HepG2 (cell line): ENCODE measurements at regions not wholly inside any gene's neighbourhood (a gene's known extent, or its start where the extent isn't known, plus 50 kb on each side); places are given as distances from the start of the nearest gene placed in this dataset.

ENCODE experiments used
- ATAC-seq: fragments of 200-7000 bp; cut with Tn5 transposase; 3 replicates; pipeline ENCODE4 v1.9.1; 2020; ENCODE audit warnings: mild to moderate bottlenecking, moderate library complexity
- BruUV-seq: library from RNA; stranded (reverse); fragments of 400-500 nt; replicated peaks from 2 replicates; lab custom pipeline; 2021; lab: Mats Ljungman, UMichigan
- CTCF ChIA-PET: fragments of 300-600 bp; formaldehyde crosslinking; extraction: SDS; loops from one replicate; lab custom pipeline; 2021; ENCODE audit warnings: low total read pairs, inconsistent platforms, low intra/inter-chr PET ratio; lab: Yijun Ruan, JAX
- POLR2A ChIA-PET: fragments of 350-600 bp; sonication (Branson Sonifier 250); formaldehyde crosslinking; loops from one replicate; lab custom pipeline; 2020; ENCODE audit warnings: antibody characterized with exemption, inconsistent platforms; lab: Yijun Ruan, JAX
- DNase-seq: peaks from one replicate; pipeline ENCODE4 v3.0.0-alpha.2; 2015; ENCODE audit warnings: low spot score
- FAIRE-seq: peaks from 3 replicates; lab custom pipeline; 2011; peaks lifted over from hg19 to GRCh38; lab: Jason Lieb, UNC
- H2AFZ ChIP-seq: one replicate; pipeline ENCODE4 v1.6.1; 2011; ENCODE audit warnings: low read length, inconsistent platforms
- H3K27ac ChIP-seq: fragments of 300-600 bp; 3 replicates; pipeline ENCODE4 v1.8.0; 2011; ENCODE audit warnings: mixed run types, mild to moderate bottlenecking, mixed read lengths, low read length, inconsistent platforms; ENCODE audit not compliant: insufficient read depth; ENCODE audit errors: extremely low read length
- H3K27me3 ChIP-seq, 2 experiments: fragments of 200-600 bp in 1 of 2; 2 replicates in 1 of 2; 3 replicates in 1 of 2; pipeline versions ENCODE4 v1.6.0 to v1.8.0; 2011; ENCODE audit warnings: low read length in 2 of 2, mild to moderate bottlenecking in 2 of 2, moderate library complexity in 2 of 2, inconsistent platforms in 1 of 2; ENCODE audit not compliant: insufficient read depth in 2 of 2, control insufficient read depth in 1 of 2
- H3K36me3 ChIP-seq, 2 experiments: fragments of 200-600 bp in 1 of 2; replicated peaks in 1 of 2; 2 replicates in 1 of 2; 3 replicates in 1 of 2; pipeline versions ENCODE4 v1.5.1 to v1.8.0; 2011; ENCODE audit warnings: low read length in 2 of 2, inconsistent platforms in 1 of 2; ENCODE audit not compliant: insufficient read depth in 2 of 2, control insufficient read depth in 1 of 2
- H3K4me1 ChIP-seq: 2 replicates; pipeline ENCODE4 v1.5.1; 2012; ENCODE audit warnings: low read length, inconsistent platforms; ENCODE audit not compliant: insufficient read depth
- H3K4me2 ChIP-seq: 2 replicates; pipeline ENCODE4 v1.6.0; 2011; ENCODE audit warnings: low read depth, low read length, inconsistent platforms
- H3K4me3 ChIP-seq, 3 experiments: fragments of 200-600 bp in 1 of 3; sonication (generic), shearing (Covaris generic) in 1 of 3; replicated peaks in 1 of 3; 2 replicates each; pipeline ENCODE4 v1.5.1; 2011 to 2016; ENCODE audit warnings: low read length in 3 of 3, inconsistent platforms in 2 of 3, low read depth in 2 of 3, mild to moderate bottlenecking in 2 of 3, control low read depth in 1 of 3, mixed read lengths in 1 of 3; ENCODE audit not compliant: insufficient read depth in 1 of 3
- H3K79me2 ChIP-seq: one replicate; pipeline ENCODE4 v1.6.1; 2011; ENCODE audit warnings: low read length, inconsistent platforms; ENCODE audit not compliant: insufficient read depth
- H3K9ac ChIP-seq: 2 replicates; pipeline ENCODE4 v1.6.0; 2011; ENCODE audit warnings: mild to moderate bottlenecking, low read depth, low read length, inconsistent platforms; ENCODE audit not compliant: insufficient read depth
- H3K9me3 ChIP-seq: 2 replicates; pipeline ENCODE4 v1.5.1; 2012; ENCODE audit warnings: mild to moderate bottlenecking, low read length
- H4K20me1 ChIP-seq: 2 replicates; pipeline ENCODE4 v1.6.0; 2011; ENCODE audit warnings: inconsistent platforms, mild to moderate bottlenecking, low read length, moderate library complexity; ENCODE audit not compliant: insufficient read depth
- CEBPG ChIP-seq: IDR thresholded peaks from 2 replicates; pipeline ENCODE4 v1.6.1; 2016
- GZF1 ChIP-seq: sonication (generic); formaldehyde crosslinking; IDR thresholded peaks from 2 replicates; pipeline ENCODE4 v1.5.1; 2020; ENCODE audit warnings: mild to moderate bottlenecking, missing genetic modification reagents
- JUN ChIP-seq: sonication (generic); formaldehyde crosslinking; IDR thresholded peaks from 2 replicates; pipeline ENCODE4 v1.4.0; 2020; ENCODE audit warnings: mild to moderate bottlenecking, missing genetic modification reagents
- NCOA1 ChIP-seq: sonication (generic); formaldehyde crosslinking; IDR thresholded peaks from 2 replicates; pipeline ENCODE4 v1.9.0; 2021; ENCODE audit warnings: missing genetic modification reagents
- PRMT3 ChIP-seq: sonication (generic); formaldehyde crosslinking; IDR thresholded peaks from 2 replicates; pipeline ENCODE4 v1.8.1; 2022; ENCODE audit warnings: low read depth, mild to moderate bottlenecking, moderate library complexity, missing genetic modification reagents, borderline replicate concordance
- SAFB2 ChIP-seq: sonication (generic); formaldehyde crosslinking; IDR thresholded peaks from 2 replicates; pipeline ENCODE4 v1.5.1; 2020; ENCODE audit warnings: missing genetic modification reagents, low read depth, mild to moderate bottlenecking, borderline replicate concordance
- SP5 ChIP-seq: IDR thresholded peaks from 2 replicates; pipeline ENCODE4 v1.6.1; 2016; ENCODE audit warnings: low read depth, borderline replicate concordance
- SRSF4 ChIP-seq: fragments of 200-400 bp; formaldehyde crosslinking; IDR thresholded peaks from one replicate; pipeline ENCODE4 v1.6.1; 2018; ENCODE audit warnings: mild to moderate bottlenecking, low read depth, low read length, moderate library complexity; ENCODE audit not compliant: poor library complexity, severe bottlenecking
- SSRP1 ChIP-seq: IDR thresholded peaks from 2 replicates; pipeline ENCODE4 v1.6.1; 2016; ENCODE audit warnings: control low read depth
- TOPORS ChIP-seq: sonication (generic); formaldehyde crosslinking; IDR thresholded peaks from 2 replicates; pipeline ENCODE4 v1.8.0; 2023; ENCODE audit warnings: mild to moderate bottlenecking, missing genetic modification reagents
- XRCC5 ChIP-seq: fragments of 200-400 bp; formaldehyde crosslinking; optimal IDR thresholded peaks from 2 replicates; pipeline ENCODE3; 2017; ENCODE audit warnings: mild to moderate bottlenecking, low read length
- ZBTB44 ChIP-seq: sonication (generic); formaldehyde crosslinking; IDR thresholded peaks from 2 replicates; pipeline ENCODE4 v1.4.0; 2020; ENCODE audit warnings: missing genetic modification reagents
- ZMYM3 ChIP-seq: sonication (generic); formaldehyde crosslinking; IDR thresholded peaks from 2 replicates; pipeline ENCODE4 v1.5.1; 2020; ENCODE audit warnings: mild to moderate bottlenecking, missing genetic modification reagents
- ZNF263 ChIP-seq: sonication (generic); formaldehyde crosslinking; IDR thresholded peaks from 2 replicates; pipeline ENCODE4 v1.4.0; 2020; ENCODE audit warnings: missing genetic modification reagents
- ZNF503 ChIP-seq: sonication (generic); formaldehyde crosslinking; IDR thresholded peaks from 2 replicates; pipeline ENCODE4 v1.4.0; 2020; ENCODE audit warnings: missing genetic modification reagents
- ZNF589 ChIP-seq: sonication (generic); formaldehyde crosslinking; conservative IDR thresholded peaks from 2 replicates; pipeline ENCODE4 v1.8.0; 2022; ENCODE audit warnings: mild to moderate bottlenecking, moderate library complexity, missing genetic modification reagents
- ZNF646 ChIP-seq: sonication (generic); formaldehyde crosslinking; IDR thresholded peaks from 2 replicates; pipeline ENCODE4 v1.9.0; 2021; ENCODE audit warnings: mild to moderate bottlenecking, missing genetic modification reagents
- WGBS: methylation state at CpG from one replicate; pipeline ENCODE4 v1.1.6; 2017; ENCODE audit warnings: low lambda C conversion rate; 5-methylcytosine and 5-hydroxymethylcytosine counted together
- in situ Hi-C: cut with HindIII; loops from 2 replicates; pipeline ENCODE4 v1.10.0; 2017; ENCODE audit warnings: low pct_unique_long_range_greater_than_20kb; ENCODE audit not compliant: extremely low pct_ligation_motif_present
- intact Hi-C: fragments of 100-400 bp; cut with micrococcal nuclease; formaldehyde crosslinking; loops from one replicate; pipeline ENCODE4 v1.10.0; 2022; ENCODE audit not compliant: unreplicated experiment

GRCh38 chr2:145286716-145287275 is 766.9 kb upstream of the ZEB2 start:
- no peaks in the 10 kb centered on the region for H4K20me1 ChIP-seq
- 14% methylated on average over 7 of the region's 7 CpGs for WGBS
- TF ChIP-seq TOPORS (CRISPR knock-in tag) (no peak), SRSF4 (no peak), XRCC5 (no peak), SAFB2 (no peak), ZNF646 (CRISPR knock-in tag) (no peak), GZF1 (no peak), ZNF263 (CRISPR knock-in tag) (no peak), ZBTB44 (CRISPR knock-in tag) (no peak), SSRP1 (CRISPR knock-in tag) (no peak), ZMYM3 (CRISPR knock-in tag) (no peak), SP5 (no peak), ZNF503 (no peak), NCOA1 (no peak), ZNF589 (no peak), CEBPG (CRISPR knock-in tag) (no peak), JUN (CRISPR knock-in tag) (no peak), PRMT3 (no peak)

More at GRCh38 chr2:145286716-145287275, 766.9 kb upstream of the ZEB2 start:
- ATAC-seq, result no peak
- ChIA-PET POLR2A (no interaction called here), CTCF (no interaction called here)
- no peaks in the 10 kb centered on the region for H3K27me3 ChIP-seq
- no peak for DNase-seq
- no peaks in the 10 kb centered on the region for H3K36me3 ChIP-seq
- H3K4me2 ChIP-seq, result no peak overlapping the region
- H3K9me3 ChIP-seq, result no peaks in the 10 kb centered on the region
- H3K4me3 ChIP-seq, result no peak overlapping the region
- in situ Hi-C loops, result no loop called here
- no peak overlapping the region for H3K9ac ChIP-seq
- H2AFZ ChIP-seq, result no peak overlapping the region
- H3K27ac ChIP-seq, result no peak overlapping the region
- H3K79me2 ChIP-seq, result no peaks in the 10 kb centered on the region
- intact Hi-C loops, result no loop called here
- no TSS peak for BruUV-seq
- FAIRE-seq, result no peak
- H3K4me1 ChIP-seq, result no peaks in the 10 kb centered on the region
